ENCODE measurements at regions not wholly inside any gene's neighbourhood (a gene's known extent, or its start where the extent isn't known, plus 50 kb on each side); places are given as distances from the start of the nearest gene placed in this dataset.

GRCh38 chr1:30315185-30315960 lies 408.0 kb downstream of the MATN1 start:
- no peaks in the 10 kb centered on the region for H3K36me3 ChIP-seq (ENCODE audit: control insufficient read depth, low read depth, low read length)
- no peak overlapping the region for H3K27ac ChIP-seq (ENCODE audit: low read length)
- H3K9ac ChIP-seq (ENCODE audit: low read length): no peak overlapping the region
- no peaks in the 10 kb centered on the region for H3K9me3 ChIP-seq (ENCODE audit: control insufficient read depth, low read depth, low read length)
- no peak overlapping the region for H3K4me3 ChIP-seq (ENCODE audit: low read length)
- H3K4me1 ChIP-seq (ENCODE audit: control insufficient read depth, low read depth, low read length): no peaks in the 10 kb centered on the region
- H3K27me3 ChIP-seq (ENCODE audit: control insufficient read depth, insufficient read depth, low read length): no peaks in the 10 kb centered on the region

GRCh38 chr1:30314591-30314990 lies 408.8 kb downstream of the MATN1 start:
- Histone ChIP-seq H3K9me3 (ENCODE audit: control insufficient read depth, low read depth, low read length) (no peaks in the 10 kb centered on the region), H3K36me3 (ENCODE audit: control insufficient read depth, low read depth, low read length) (no peaks in the 10 kb centered on the region), H3K4me1 (ENCODE audit: control insufficient read depth, low read depth, low read length) (no peaks in the 10 kb centered on the region), H3K9ac (ENCODE audit: low read length) (no peak overlapping the region), H3K4me3 (ENCODE audit: low read length) (no peak overlapping the region), H3K27ac (ENCODE audit: low read length) (no peak overlapping the region), H3K27me3 (ENCODE audit: control insufficient read depth, insufficient read depth, low read length) (no peaks in the 10 kb centered on the region)

- Histone ChIP-seq H3K4me3 (ENCODE audit: low read length) (no peak overlapping the region), H3K9ac (ENCODE audit: low read length) (no peak overlapping the region), H3K27ac (ENCODE audit: low read length) (no peak overlapping the region), H3K36me3 (ENCODE audit: control insufficient read depth, low read depth, low read length) (no peaks in the 10 kb centered on the region), H3K4me1 (ENCODE audit: control insufficient read depth, low read depth, low read length) (no peaks in the 10 kb centered on the region), H3K27me3 (ENCODE audit: control insufficient read depth, insufficient read depth, low read length) (no peaks in the 10 kb centered on the region), H3K9me3 (ENCODE audit: control insufficient read depth, low read depth, low read length) (no peaks in the 10 kb centered on the region)
Measured at GRCh38 chr1:30313584-30313983, 409.8 kb downstream of the MATN1 start.

- no peaks in the 10 kb centered on the region for H3K9me3 ChIP-seq (ENCODE audit: control insufficient read depth, low read depth, low read length)
- no peak overlapping the region for H3K27ac ChIP-seq (ENCODE audit: low read length)
- no peaks in the 10 kb centered on the region for H3K4me1 ChIP-seq (ENCODE audit: control insufficient read depth, low read depth, low read length)
- H3K27me3 ChIP-seq (ENCODE audit: control insufficient read depth, insufficient read depth, low read length): no peaks in the 10 kb centered on the region
- H3K36me3 ChIP-seq (ENCODE audit: control insufficient read depth, low read depth, low read length): no peaks in the 10 kb centered on the region
- no peak overlapping the region for H3K9ac ChIP-seq (ENCODE audit: low read length)
- H3K4me3 ChIP-seq (ENCODE audit: low read length): no peak overlapping the region
Measured at GRCh38 chr1:30313176-30313575, 410.2 kb downstream of the MATN1 start.

GRCh38 chr1:30312226-30312625 lies 411.2 kb downstream of the MATN1 start:
- Histone ChIP-seq H3K27ac (ENCODE audit: low read length) (no peak overlapping the region), H3K9ac (ENCODE audit: low read length) (no peak overlapping the region), H3K27me3 (ENCODE audit: control insufficient read depth, insufficient read depth, low read length) (no peaks in the 10 kb centered on the region), H3K4me3 (ENCODE audit: low read length) (no peak overlapping the region), H3K36me3 (ENCODE audit: control insufficient read depth, low read depth, low read length) (no peaks in the 10 kb centered on the region), H3K4me1 (ENCODE audit: control insufficient read depth, low read depth, low read length) (no peaks in the 10 kb centered on the region), H3K9me3 (ENCODE audit: control insufficient read depth, low read depth, low read length) (no peaks in the 10 kb centered on the region)

- Histone ChIP-seq H3K9me3 (ENCODE audit: control insufficient read depth, low read depth, low read length) (no peaks in the 10 kb centered on the region), H3K36me3 (ENCODE audit: control insufficient read depth, low read depth, low read length) (no peaks in the 10 kb centered on the region), H3K4me1 (ENCODE audit: control insufficient read depth, low read depth, low read length) (no peaks in the 10 kb centered on the region), H3K27ac (ENCODE audit: low read length) (no peak overlapping the region), H3K4me3 (ENCODE audit: low read length) (no peak overlapping the region), H3K27me3 (ENCODE audit: control insufficient read depth, insufficient read depth, low read length) (no peaks in the 10 kb centered on the region), H3K9ac (ENCODE audit: low read length) (no peak overlapping the region)
Measured at GRCh38 chr1:30311749-30312148, 411.6 kb downstream of the MATN1 start.

GRCh38 chr1:30310966-30311742 lies 412.2 kb downstream of the MATN1 start:
- no peak overlapping the region for H3K9ac ChIP-seq (ENCODE audit: low read length)
- H3K36me3 ChIP-seq (ENCODE audit: control insufficient read depth, low read depth, low read length): no peaks in the 10 kb centered on the region
- H3K4me1 ChIP-seq (ENCODE audit: control insufficient read depth, low read depth, low read length): no peaks in the 10 kb centered on the region
- no peak overlapping the region for H3K4me3 ChIP-seq (ENCODE audit: low read length)
- H3K27ac ChIP-seq (ENCODE audit: low read length): no peak overlapping the region
- H3K9me3 ChIP-seq (ENCODE audit: control insufficient read depth, low read depth, low read length): no peaks in the 10 kb centered on the region
- H3K27me3 ChIP-seq (ENCODE audit: control insufficient read depth, insufficient read depth, low read length): no peaks in the 10 kb centered on the region

GRCh38 chr1:30307182-30307581 lies 416.2 kb downstream of the MATN1 start:
- H3K4me3 ChIP-seq (ENCODE audit: low read length): no peak overlapping the region
- H3K9me3 ChIP-seq (ENCODE audit: control insufficient read depth, low read depth, low read length): no peaks in the 10 kb centered on the region
- no peak overlapping the region for H3K9ac ChIP-seq (ENCODE audit: low read length)
- no peak overlapping the region for H3K27ac ChIP-seq (ENCODE audit: low read length)
- H3K36me3 ChIP-seq (ENCODE audit: control insufficient read depth, low read depth, low read length): no peaks in the 10 kb centered on the region
- no peaks in the 10 kb centered on the region for H3K4me1 ChIP-seq (ENCODE audit: control insufficient read depth, low read depth, low read length)
- no peaks in the 10 kb centered on the region for H3K27me3 ChIP-seq (ENCODE audit: control insufficient read depth, insufficient read depth, low read length)

- Histone ChIP-seq H3K27me3 (ENCODE audit: control insufficient read depth, insufficient read depth, low read length) (no peaks in the 10 kb centered on the region), H3K4me1 (ENCODE audit: control insufficient read depth, low read depth, low read length) (no peaks in the 10 kb centered on the region)
Measured at GRCh38 chr1:30305519-30305918, 417.9 kb downstream of the MATN1 start.

GRCh38 chr1:30305061-30305460 lies 418.3 kb downstream of the MATN1 start:
- Histone ChIP-seq H3K4me1 (ENCODE audit: control insufficient read depth, low read depth, low read length) (no peaks in the 10 kb centered on the region), H3K36me3 (ENCODE audit: control insufficient read depth, low read depth, low read length) (no peaks in the 10 kb centered on the region), H3K27me3 (ENCODE audit: control insufficient read depth, insufficient read depth, low read length) (no peaks in the 10 kb centered on the region), H3K27ac (ENCODE audit: low read length) (no peak overlapping the region), H3K9ac (ENCODE audit: low read length) (no peak overlapping the region), H3K9me3 (ENCODE audit: control insufficient read depth, low read depth, low read length) (no peaks in the 10 kb centered on the region), H3K4me3 (ENCODE audit: low read length) (no peak overlapping the region)

More at GRCh38 chr1:30305519-30305918, 417.9 kb downstream of the MATN1 start:
- H3K27ac ChIP-seq (ENCODE audit: low read length): no peak overlapping the region
- H3K9ac ChIP-seq (ENCODE audit: low read length): no peak overlapping the region
- no peaks in the 10 kb centered on the region for H3K36me3 ChIP-seq (ENCODE audit: control insufficient read depth, low read depth, low read length)
- no peaks in the 10 kb centered on the region for H3K9me3 ChIP-seq (ENCODE audit: control insufficient read depth, low read depth, low read length)
- no peak overlapping the region for H3K4me3 ChIP-seq (ENCODE audit: low read length)

- Histone ChIP-seq H3K9ac (ENCODE audit: low read length) (no peak overlapping the region), H3K4me3 (ENCODE audit: low read length) (no peak overlapping the region), H3K4me1 (ENCODE audit: control insufficient read depth, low read depth, low read length) (no peaks in the 10 kb centered on the region), H3K9me3 (ENCODE audit: control insufficient read depth, low read depth, low read length) (no peaks in the 10 kb centered on the region), H3K36me3 (ENCODE audit: control insufficient read depth, low read depth, low read length) (no peaks in the 10 kb centered on the region), H3K27me3 (ENCODE audit: control insufficient read depth, insufficient read depth, low read length) (no peaks in the 10 kb centered on the region), H3K27ac (ENCODE audit: low read length) (no peak overlapping the region)
Measured at GRCh38 chr1:30304080-30304479, 419.3 kb downstream of the MATN1 start.

- H3K9ac ChIP-seq (ENCODE audit: low read length): no peak overlapping the region
Measured at GRCh38 chr1:30303387-30303786, 420.0 kb downstream of the MATN1 start.

More at GRCh38 chr1:30303387-30303786, 420.0 kb downstream of the MATN1 start:
- H3K27ac ChIP-seq (ENCODE audit: low read length): no peak overlapping the region
- H3K36me3 ChIP-seq (ENCODE audit: control insufficient read depth, low read depth, low read length): no peaks in the 10 kb centered on the region
- H3K9me3 ChIP-seq (ENCODE audit: control insufficient read depth, low read depth, low read length): no peaks in the 10 kb centered on the region
- no peaks in the 10 kb centered on the region for H3K4me1 ChIP-seq (ENCODE audit: control insufficient read depth, low read depth, low read length)
- H3K4me3 ChIP-seq (ENCODE audit: low read length): no peak overlapping the region
- H3K27me3 ChIP-seq (ENCODE audit: control insufficient read depth, insufficient read depth, low read length): no peaks in the 10 kb centered on the region

Data from iPS-18a (cell line).